Sigmoid colon (tissue), 4 donors: ENCODE measurements at regions not wholly inside any gene's neighbourhood (a gene's known extent, or its start where the extent isn't known, plus 50 kb on each side); places are given as distances from the start of the nearest gene placed in this dataset.

Experiments
- POLR2A ChIP-seq, 2 donors: fragments of 450-650 bp; IDR thresholded peaks; one replicate each; pipeline ENCODE4 v1.6.1; 2016; ENCODE audit warnings: antibody characterized with exemption in 2 of 2, mild to moderate bottlenecking in 2 of 2, moderate library complexity in 2 of 2
- POLR2AphosphoS5 ChIP-seq, 4 donors: sonication (generic); formaldehyde crosslinking; IDR thresholded peaks; one replicate each; pipeline ENCODE4 v1.6.1; 2017; ENCODE audit warnings: antibody characterized with exemption in 4 of 4
- TF ChIP-seq, protein P1 (sequence below), 4 experiments: fragments of 450-650 bp in 3 of 4; fragments of 200-600 bp in 1 of 4; IDR thresholded peaks; one replicate each; pipeline ENCODE4 v1.5.1; 2016 to 2019; ENCODE audit warnings: antibody characterized with exemption in 4 of 4, mild to moderate bottlenecking in 3 of 4, moderate library complexity in 2 of 4

DNA sequence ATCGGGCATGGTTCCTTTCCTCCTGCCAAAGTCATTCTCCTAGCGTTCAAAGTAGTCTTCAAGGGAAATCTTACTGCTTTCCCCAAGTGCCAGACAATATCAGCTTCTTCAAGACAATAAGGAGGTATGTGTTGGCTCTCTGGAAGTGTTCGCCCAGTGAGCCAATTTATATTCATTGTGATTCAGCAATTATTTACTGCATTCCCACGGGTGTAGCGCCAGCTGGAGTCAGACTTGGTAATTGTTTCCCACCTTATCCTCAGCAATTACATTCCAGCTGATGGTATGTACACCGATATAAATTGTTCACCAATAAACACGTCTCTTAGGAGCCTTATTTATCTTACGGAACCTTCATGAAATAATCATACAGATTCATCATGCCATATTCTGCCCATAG is 103.6 kb upstream of the CTNNB1 start:
- TF ChIP-seq, protein P1, sequence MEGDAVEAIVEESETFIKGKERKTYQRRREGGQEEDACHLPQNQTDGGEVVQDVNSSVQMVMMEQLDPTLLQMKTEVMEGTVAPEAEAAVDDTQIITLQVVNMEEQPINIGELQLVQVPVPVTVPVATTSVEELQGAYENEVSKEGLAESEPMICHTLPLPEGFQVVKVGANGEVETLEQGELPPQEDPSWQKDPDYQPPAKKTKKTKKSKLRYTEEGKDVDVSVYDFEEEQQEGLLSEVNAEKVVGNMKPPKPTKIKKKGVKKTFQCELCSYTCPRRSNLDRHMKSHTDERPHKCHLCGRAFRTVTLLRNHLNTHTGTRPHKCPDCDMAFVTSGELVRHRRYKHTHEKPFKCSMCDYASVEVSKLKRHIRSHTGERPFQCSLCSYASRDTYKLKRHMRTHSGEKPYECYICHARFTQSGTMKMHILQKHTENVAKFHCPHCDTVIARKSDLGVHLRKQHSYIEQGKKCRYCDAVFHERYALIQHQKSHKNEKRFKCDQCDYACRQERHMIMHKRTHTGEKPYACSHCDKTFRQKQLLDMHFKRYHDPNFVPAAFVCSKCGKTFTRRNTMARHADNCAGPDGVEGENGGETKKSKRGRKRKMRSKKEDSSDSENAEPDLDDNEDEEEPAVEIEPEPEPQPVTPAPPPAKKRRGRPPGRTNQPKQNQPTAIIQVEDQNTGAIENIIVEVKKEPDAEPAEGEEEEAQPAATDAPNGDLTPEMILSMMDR (IDR thresholded peaks at IDR 0.05): no peak
- TF ChIP-seq POLR2AphosphoS5 (IDR thresholded peaks at IDR 0.05): no peak
- no peak for TF ChIP-seq POLR2A (IDR thresholded peaks at IDR 0.05)
